Tibial nerve (tissue), 4 donors: ENCODE measurements at regions not wholly inside any gene's neighbourhood (a gene's known extent, or its start where the extent isn't known, plus 50 kb on each side); places are given as distances from the start of the nearest gene placed in this dataset.

Experiments
- DNase-seq, 2 donors: peaks; one replicate each; pipeline ENCODE4 v3.0.0-alpha.2; 2019; ENCODE audit warnings: low spot score in 2 of 2
- H3K27ac ChIP-seq, 4 donors: fragments of 200-600 bp; sonication (generic) in 3 of 4; one replicate each; pipeline ENCODE4 v1.5.1; 2017 to 2019; ENCODE audit warnings: mild to moderate bottlenecking in 1 of 4
- H3K27me3 ChIP-seq, 2 donors: fragments of 200-600 bp; sonication (generic) in 1 of 2; one replicate each; pipeline versions ENCODE4 v1.5.1 to v1.6.0; 2017 to 2019
- H3K36me3 ChIP-seq, 3 donors: fragments of 200-600 bp; sonication (generic); one replicate each; pipeline ENCODE4 v1.5.1; 2018 to 2019
- H3K4me1 ChIP-seq, 4 donors: fragments of 200-600 bp; sonication (generic) in 3 of 4; one replicate each; pipeline ENCODE4 v1.5.1; 2017 to 2019
- H3K4me3 ChIP-seq, 4 donors: fragments of 200-600 bp; sonication (generic) in 3 of 4; one replicate each; pipeline ENCODE4 v1.5.1; 2017 to 2019; ENCODE audit warnings: mild to moderate bottlenecking in 1 of 4, moderate library complexity in 1 of 4
- H3K9me3 ChIP-seq, 4 donors: fragments of 200-600 bp; sonication (generic) in 3 of 4; one replicate each; pipeline ENCODE4 v1.5.1; 2017 to 2019
- CTCF ChIP-seq, 5 experiments: fragments of 200-600 bp in 3 of 5; fragments of 450-650 bp in 2 of 5; sonication (generic) in 3 of 5; IDR thresholded peaks; one replicate each; pipeline ENCODE4 v1.5.1; 2016 to 2019; ENCODE audit warnings: antibody characterized with exemption in 5 of 5, mild to moderate bottlenecking in 3 of 5, moderate library complexity in 2 of 5
- EP300 ChIP-seq, 2 donors: sonication (generic); formaldehyde crosslinking; IDR thresholded peaks; one replicate each; pipeline ENCODE4 v1.6.1; 2017; ENCODE audit warnings: antibody characterized with exemption in 2 of 2, mild to moderate bottlenecking in 1 of 2
- POLR2A ChIP-seq, 2 donors: fragments of 450-650 bp; IDR thresholded peaks; one replicate each; pipeline ENCODE4 v1.6.1; 2017; ENCODE audit warnings: antibody characterized with exemption in 2 of 2, mild to moderate bottlenecking in 2 of 2, moderate library complexity in 2 of 2
- WGBS, 2 donors: methylation state at CpG; one replicate each; pipeline ENCODE4 v1.1.5; 2018; 5-methylcytosine and 5-hydroxymethylcytosine counted together

- TF ChIP-seq CTCF (IDR thresholded peaks at IDR 0.05), result no peak
- no peak for TF ChIP-seq POLR2A (IDR thresholded peaks at IDR 0.05)
- no peak for TF ChIP-seq EP300 (IDR thresholded peaks at IDR 0.05)
- no peak for DNase-seq
- Histone ChIP-seq H3K4me3 (no peak overlapping the region), H3K27ac (no peak overlapping the region), H3K27me3 (no peaks in the 10 kb centered on the region), H3K4me1 (no peaks in the 10 kb centered on the region), H3K9me3 (peaks cover 0 to 6% (median 0%) of the 10 kb centered on the region in 4 donors), H3K36me3 (no peaks in the 10 kb centered on the region)
These were observed 280.1 kb downstream of the TFAP2B start for GRCh38 chr6:51098791-51099190.

- H3K27ac ChIP-seq, result no peak overlapping the region
- WGBS, 2 donors, result 92 to 98% methylated on average over 2 of the region's 2 CpGs
- no peaks in the 10 kb centered on the region for H3K27me3 ChIP-seq
- DNase-seq, result no peak
- H3K4me3 ChIP-seq, result no peak overlapping the region
- H3K9me3 ChIP-seq, result peaks cover 0 to 6% (median 0%) of the 10 kb centered on the region in 4 donors
- TF ChIP-seq POLR2A (IDR thresholded peaks at IDR 0.05) (no peak), EP300 (IDR thresholded peaks at IDR 0.05) (no peak), CTCF (IDR thresholded peaks at IDR 0.05) (no peak)
- H3K4me1 ChIP-seq, result no peaks in the 10 kb centered on the region
- no peaks in the 10 kb centered on the region for H3K36me3 ChIP-seq
These were observed 280.5 kb downstream of the TFAP2B start for GRCh38 chr6:51099201-51099600.

- no peaks in the 10 kb centered on the region for H3K27me3 ChIP-seq
- WGBS, 2 donors, result 83 to 93% methylated on average over 1 of the region's 1 CpG
- H3K4me1 ChIP-seq, result no peaks in the 10 kb centered on the region
- H3K4me3 ChIP-seq, result no peak overlapping the region
- H3K36me3 ChIP-seq, result no peaks in the 10 kb centered on the region
- TF ChIP-seq CTCF (IDR thresholded peaks at IDR 0.05), result no peak
- TF ChIP-seq POLR2A (IDR thresholded peaks at IDR 0.05), result no peak
- TF ChIP-seq EP300 (IDR thresholded peaks at IDR 0.05), result no peak
- peaks cover 0 to 6% (median 0%) of the 10 kb centered on the region in 4 donors for H3K9me3 ChIP-seq
- DNase-seq, result no peak
- H3K27ac ChIP-seq, result no peak overlapping the region
These were observed 286.7 kb downstream of the TFAP2B start for GRCh38 chr6:51105357-51105756.

GRCh38 chr6:51107769-51108203 lies 289.1 kb downstream of the TFAP2B start:
- H3K9me3 ChIP-seq, result peaks cover 0 to 6% (median 0%) of the 10 kb centered on the region in 4 donors
- H3K4me1 ChIP-seq, result no peaks in the 10 kb centered on the region
- H3K27me3 ChIP-seq, result no peaks in the 10 kb centered on the region
- H3K27ac ChIP-seq, result no peak overlapping the region
- WGBS, 2 donors, result 58 to 65% methylated on average over 2 of the region's 2 CpGs
- H3K4me3 ChIP-seq, result no peak overlapping the region
- TF ChIP-seq CTCF (IDR thresholded peaks at IDR 0.05), result no peak
- TF ChIP-seq EP300 (IDR thresholded peaks at IDR 0.05), result no peak
- no peak for TF ChIP-seq POLR2A (IDR thresholded peaks at IDR 0.05)
- DNase-seq, result no peak
- no peaks in the 10 kb centered on the region for H3K36me3 ChIP-seq

GRCh38 chr6:51108563-51109234 lies 290.0 kb downstream of the TFAP2B start:
- H3K4me3 ChIP-seq, result no peak overlapping the region
- H3K4me1 ChIP-seq, result no peaks in the 10 kb centered on the region
- no peak overlapping the region for H3K27ac ChIP-seq
- TF ChIP-seq EP300 (IDR thresholded peaks at IDR 0.05), result no peak
- TF ChIP-seq CTCF (IDR thresholded peaks at IDR 0.05), result no peak
- no peak for TF ChIP-seq POLR2A (IDR thresholded peaks at IDR 0.05)
- no peaks in the 10 kb centered on the region for H3K36me3 ChIP-seq
- H3K9me3 ChIP-seq, result peaks cover 0 to under 1% (median 0%) of the 10 kb centered on the region in 4 donors
- no peaks in the 10 kb centered on the region for H3K27me3 ChIP-seq
- DNase-seq, result no peak
- 81 to 89% methylated on average over 4 of the region's 4 CpGs for WGBS, 2 donors
